Ishikawa (cell line): ENCODE measurements at regions not wholly inside any gene's neighbourhood (a gene's known extent, or its start where the extent isn't known, plus 50 kb on each side); places are given as distances from the start of the nearest gene placed in this dataset.

Experiments
- CEBPB ChIP-seq: IDR thresholded peaks from 2 replicates; pipeline ENCODE4 v1.6.1; 2012
- CREB1 ChIP-seq: IDR thresholded peaks from 2 replicates; pipeline ENCODE4 v1.6.1; 2012; ENCODE audit warnings: low read depth
- EGR1 ChIP-seq: IDR thresholded peaks from 2 replicates; pipeline ENCODE4 v1.6.1; 2012
- EP300 ChIP-seq: IDR thresholded peaks from 2 replicates; pipeline ENCODE4 v1.6.1; 2012; ENCODE audit warnings: borderline replicate concordance
- NFIC ChIP-seq: IDR thresholded peaks from 2 replicates; pipeline ENCODE4 v1.6.1; 2012
- RAD21 ChIP-seq: IDR thresholded peaks from 2 replicates; pipeline ENCODE4 v1.6.1; 2012; ENCODE audit warnings: low read depth
- REST ChIP-seq: IDR thresholded peaks from 2 replicates; pipeline ENCODE4 v1.6.1; 2012; ENCODE audit warnings: low read depth, mild to moderate bottlenecking
- TAF1 ChIP-seq: IDR thresholded peaks from 2 replicates; pipeline ENCODE4 v1.6.1; 2012; ENCODE audit warnings: low read depth, mild to moderate bottlenecking
- TEAD4 ChIP-seq: IDR thresholded peaks from 2 replicates; pipeline ENCODE4 v1.6.1; 2012
- YY1 ChIP-seq: IDR thresholded peaks from 2 replicates; pipeline ENCODE4 v1.6.1; 2012; ENCODE audit warnings: low read depth

DNA sequence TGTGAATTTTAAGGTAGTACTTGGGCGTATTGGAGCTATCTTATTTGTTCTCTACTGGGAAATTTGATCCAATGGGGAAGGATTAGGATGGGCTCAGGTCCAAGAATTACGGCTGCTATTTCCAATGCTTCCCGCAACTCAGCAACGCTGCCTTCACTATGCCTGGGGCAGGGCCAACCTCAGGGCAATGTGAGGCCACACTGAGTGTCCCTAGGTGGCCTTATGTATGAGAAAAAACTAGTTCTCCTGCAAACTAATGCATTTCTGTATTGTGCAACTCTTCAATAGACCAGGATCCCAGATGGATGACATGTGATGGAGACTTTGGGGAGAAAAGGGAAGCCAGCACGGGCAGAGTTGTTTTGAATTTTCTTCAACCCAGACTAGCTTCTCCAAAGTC lies 168.1 kb downstream of the DUSP10 start:
- TF ChIP-seq YY1 (no peak), TEAD4 (no peak), TAF1 (no peak), CREB1 (no peak), NFIC (no peak), EP300 (no peak), RAD21 (no peak), CEBPB (no peak), REST (no peak), EGR1 (no peak)
